H1 (cell line): ENCODE measurements at regions not wholly inside any gene's neighbourhood (a gene's known extent, or its start where the extent isn't known, plus 50 kb on each side); places are given as distances from the start of the nearest gene placed in this dataset.

Experiments used
- CTCF ChIA-PET: fragments of 300-600 bp; sonication (Branson Sonifier 250); formaldehyde crosslinking; loops from one replicate; lab custom pipeline; 2021; ENCODE audit not compliant: partially characterized antibody; lab: Charles Lee
- POLR2A ChIA-PET: fragments of 300-600 bp; sonication (Branson Sonifier 250); formaldehyde crosslinking; loops from one replicate; lab custom pipeline; 2021; ENCODE audit warnings: inconsistent platforms; ENCODE audit not compliant: partially characterized antibody; lab: Charles Lee
- DNase-seq, 2 experiments: peaks; one replicate each; pipeline versions ENCODE4 v3.0.0 to v3.0.0-alpha.2; 2010 to 2022; ENCODE audit warnings: low spot score in 2 of 2, low read depth in 1 of 2, mixed read lengths in 1 of 2
- FAIRE-seq: peaks from 2 replicates; lab custom pipeline; 2011; peaks lifted over from hg19 to GRCh38; lab: Jason Lieb, UNC
- H2AFZ ChIP-seq: 2 replicates; pipeline ENCODE4 v1.8.1; 2012; ENCODE audit warnings: low read length, inconsistent platforms
- H2AK5ac ChIP-seq: 2 replicates; pipeline ENCODE4 v1.6.1; 2013; ENCODE audit warnings: low read depth, low read length
- H2BK120ac ChIP-seq: replicated peaks from 2 replicates; pipeline ENCODE3; 2013; ENCODE audit warnings: low read depth, low read length, inconsistent platforms
- H2BK12ac ChIP-seq: 2 replicates; pipeline ENCODE4 v1.6.1; 2013; ENCODE audit warnings: low read depth, low read length
- H2BK15ac ChIP-seq: 2 replicates; pipeline ENCODE4 v1.6.1; 2013; ENCODE audit warnings: low read length
- H2BK20ac ChIP-seq: 2 replicates; pipeline ENCODE4 v1.6.1; 2013; ENCODE audit warnings: low read length
- H2BK5ac ChIP-seq: 2 replicates; pipeline ENCODE4 v1.6.1; 2013; ENCODE audit warnings: low read depth, low read length
- H3K14ac ChIP-seq: 2 replicates; pipeline ENCODE4 v1.6.1; 2013; ENCODE audit warnings: inconsistent platforms; ENCODE audit not compliant: insufficient read length
- H3K18ac ChIP-seq: 2 replicates; pipeline ENCODE4 v1.6.1; 2013; ENCODE audit warnings: low read length; ENCODE audit errors: extremely low read depth
- H3K23ac ChIP-seq: 2 replicates; pipeline ENCODE4 v1.6.1; 2013; ENCODE audit warnings: inconsistent platforms; ENCODE audit not compliant: insufficient read length
- H3K23me2 ChIP-seq: 2 replicates; pipeline ENCODE4 v1.6.1; 2013; ENCODE audit warnings: low read depth, low read length
- H3K27ac ChIP-seq: 2 replicates; pipeline ENCODE4 v1.6.1; 2011; ENCODE audit warnings: low read depth, low read length, inconsistent platforms
- H3K27me3 ChIP-seq, 4 experiments: replicated peaks in 1 of 4; 1 replicate in 1 of 4; 2 replicates in 3 of 4; pipeline versions ENCODE4 v1.6.1 to v1.8.1; 2011 to 2013; ENCODE audit warnings: low read length in 3 of 4, mild to moderate bottlenecking in 3 of 4, inconsistent platforms in 2 of 4, mixed read lengths in 2 of 4, moderate library complexity in 1 of 4; ENCODE audit not compliant: control insufficient read depth in 3 of 4, insufficient read depth in 3 of 4; ENCODE audit errors: extremely low read depth in 1 of 4
- H3K36me3 ChIP-seq, 4 experiments: 2 replicates each; pipeline versions ENCODE4 v1.6.1 to v1.8.1; 2011 to 2013; ENCODE audit warnings: mild to moderate bottlenecking in 4 of 4, low read length in 3 of 4, moderate library complexity in 2 of 4, control low read depth in 1 of 4, inconsistent platforms in 1 of 4; ENCODE audit not compliant: insufficient read depth in 4 of 4, control insufficient read depth in 2 of 4
- H3K4ac ChIP-seq: replicated peaks from 2 replicates; pipeline ENCODE3; 2013; ENCODE audit warnings: low read length, low read depth, mixed read lengths, inconsistent platforms; ENCODE audit not compliant: insufficient read length
- H3K4me1 ChIP-seq, 4 experiments: replicated peaks in 1 of 4; 1 replicate in 1 of 4; 2 replicates in 3 of 4; pipeline versions ENCODE4 v1.6.1 to v1.8.1; 2011 to 2013; ENCODE audit warnings: low read length in 3 of 4, inconsistent platforms in 2 of 4, mixed read lengths in 1 of 4; ENCODE audit not compliant: insufficient read depth in 4 of 4, control insufficient read depth in 3 of 4
- H3K4me2 ChIP-seq, 2 experiments: 2 replicates each; pipeline versions ENCODE4 v1.6.1 to v1.8.1; 2011 to 2013; ENCODE audit warnings: low read depth in 2 of 2, low read length in 2 of 2, control low read depth in 1 of 2, inconsistent platforms in 1 of 2, mild to moderate bottlenecking in 1 of 2; ENCODE audit not compliant: insufficient read depth in 1 of 2
- H3K4me3 ChIP-seq, 4 experiments: fragments of 200-600, 300-600 bp in 1 of 4; sonication (generic), shearing (Covaris generic), sonication (Bioruptor Twin) in 1 of 4; 2 replicates each; pipeline versions ENCODE4 v1.5.1 to v1.8.1; 2011 to 2016; ENCODE audit warnings: low read length in 4 of 4, low read depth in 3 of 4, control low read depth in 2 of 4, inconsistent platforms in 2 of 4, mild to moderate bottlenecking in 2 of 4, mixed read lengths in 1 of 4, moderate library complexity in 1 of 4; ENCODE audit not compliant: insufficient read depth in 2 of 4; ENCODE audit errors: extremely low read depth in 1 of 4
- H3K56ac ChIP-seq: replicated peaks from 2 replicates; pipeline ENCODE3; 2013; ENCODE audit warnings: low read depth, mild to moderate bottlenecking, mixed read lengths, low read length, inconsistent platforms; ENCODE audit not compliant: insufficient read length
- H3K79me1 ChIP-seq: 2 replicates; pipeline ENCODE4 v1.6.1; 2013; ENCODE audit warnings: low read depth, low read length, control low read depth
- H3K79me2 ChIP-seq, 2 experiments: 2 replicates each; pipeline versions ENCODE4 v1.6.1 to v1.8.1; 2012 to 2013; ENCODE audit warnings: low read length in 2 of 2, mild to moderate bottlenecking in 2 of 2, inconsistent platforms in 1 of 2; ENCODE audit not compliant: insufficient read depth in 2 of 2, control insufficient read depth in 1 of 2
- H3K9ac ChIP-seq, 4 experiments: replicated peaks in 1 of 4; 1 replicate in 1 of 4; 2 replicates in 3 of 4; pipeline versions ENCODE4 v1.6.1 to v1.8.1; 2011 to 2013; ENCODE audit warnings: low read depth in 3 of 4, low read length in 3 of 4, control low read depth in 2 of 4, mild to moderate bottlenecking in 2 of 4, moderate library complexity in 2 of 4, inconsistent platforms in 1 of 4; ENCODE audit errors: extremely low read depth in 1 of 4
- H3K9me3 ChIP-seq, 2 experiments: 2 replicates each; pipeline versions ENCODE4 v1.6.1 to v1.8.1; 2012 to 2013; ENCODE audit warnings: mild to moderate bottlenecking in 2 of 2, moderate library complexity in 2 of 2, control low read depth in 1 of 2, inconsistent platforms in 1 of 2, low read depth in 1 of 2, low read length in 1 of 2, mixed read lengths in 1 of 2; ENCODE audit not compliant: insufficient read depth in 2 of 2
- H4K20me1 ChIP-seq, 2 experiments: replicated peaks in 1 of 2; 2 replicates each; pipeline versions ENCODE3 to v1.8.1; 2011 to 2013; ENCODE audit warnings: inconsistent platforms in 2 of 2, low read length in 2 of 2, mild to moderate bottlenecking in 1 of 2; ENCODE audit not compliant: insufficient read depth in 2 of 2, control insufficient read depth in 1 of 2
- H4K5ac ChIP-seq: 2 replicates; pipeline ENCODE4 v1.6.1; 2013; ENCODE audit warnings: low read length, low read depth, mixed read lengths, inconsistent platforms; ENCODE audit not compliant: insufficient read length
- H4K8ac ChIP-seq: 2 replicates; pipeline ENCODE4 v1.8.0; 2013; ENCODE audit warnings: mild to moderate bottlenecking, moderate library complexity, low read length, inconsistent platforms; ENCODE audit not compliant: insufficient read depth; ENCODE audit errors: extremely low read depth
- H4K91ac ChIP-seq: replicated peaks from 2 replicates; pipeline ENCODE3; 2013; ENCODE audit warnings: low read length, mixed read lengths, inconsistent platforms; ENCODE audit not compliant: insufficient read length
- CTCF ChIP-seq, 3 experiments: IDR thresholded peaks; 1 replicate in 2 of 3; 2 replicates in 1 of 3; pipeline versions ENCODE4 v1.5.1 to v1.6.1; 2011; ENCODE audit warnings: low read length in 3 of 3, mild to moderate bottlenecking in 3 of 3, inconsistent platforms in 2 of 3, low read depth in 1 of 3, moderate library complexity in 1 of 3; ENCODE audit not compliant: insufficient read depth in 1 of 3; ENCODE audit errors: control extremely low read depth in 1 of 3
- GTF2F1 ChIP-seq: IDR thresholded peaks from 2 replicates; pipeline ENCODE4 v1.6.1; 2012; ENCODE audit warnings: low read depth, low read length, improper control_type of control experiment, borderline replicate concordance
- KDM4A ChIP-seq: IDR thresholded peaks from one replicate; pipeline ENCODE4 v1.7.1; 2012; ENCODE audit warnings: low read depth, mild to moderate bottlenecking, moderate library complexity, low read length, inconsistent platforms; ENCODE audit not compliant: severe bottlenecking
- RAD21 ChIP-seq, 2 experiments: IDR thresholded peaks in 1 of 2; conservative IDR thresholded peaks in 1 of 2; 2 replicates each; pipeline ENCODE4 v1.6.1; 2011; ENCODE audit warnings: low read depth in 2 of 2, low read length in 2 of 2, improper control_type of control experiment in 1 of 2, inconsistent platforms in 1 of 2, mild to moderate bottlenecking in 1 of 2, moderate library complexity in 1 of 2
- RNF2 ChIP-seq: fragments of 200-900, 300-1000 bp; sonication (generic); IDR thresholded peaks from 2 replicates; pipeline ENCODE4 v1.7.1; 2016; ENCODE audit warnings: borderline replicate concordance, low read depth, mild to moderate bottlenecking, antibody characterized with exemption, low read length; ENCODE audit not compliant: poor library complexity, severe bottlenecking; ENCODE audit errors: missing control alignments
- RXRA ChIP-seq: IDR thresholded peaks from 2 replicates; pipeline ENCODE4 v1.6.1; 2011; ENCODE audit warnings: low read depth, mild to moderate bottlenecking, low read length, moderate library complexity; ENCODE audit not compliant: insufficient read depth
- SIN3A ChIP-seq, 2 experiments: IDR thresholded peaks in 1 of 2; conservative IDR thresholded peaks in 1 of 2; 2 replicates each; pipeline ENCODE4 v1.6.1; 2011 to 2012; ENCODE audit warnings: low read length in 2 of 2, improper control_type of control experiment in 1 of 2, low read depth in 1 of 2, mild to moderate bottlenecking in 1 of 2
- WGBS, 2 experiments: shearing (Covaris generic) in 1 of 2; methylation state at CpG; one replicate each; pipeline versions ENCODE4 v1.1.6 to v1.1.7; 2013 to 2015; ENCODE audit warnings: low lambda C conversion rate in 2 of 2, mixed read lengths in 2 of 2, inconsistent platforms in 1 of 2, low coverage in 1 of 2, missing lambda C conversion rate in 1 of 2; ENCODE audit not compliant: insufficient replicate concordance in 2 of 2, insufficient coverage in 1 of 2, insufficient read length in 1 of 2; ENCODE audit errors: extremely low coverage in 1 of 2, missing lambda C conversion rate in 1 of 2; 5-methylcytosine and 5-hydroxymethylcytosine counted together

DNA sequence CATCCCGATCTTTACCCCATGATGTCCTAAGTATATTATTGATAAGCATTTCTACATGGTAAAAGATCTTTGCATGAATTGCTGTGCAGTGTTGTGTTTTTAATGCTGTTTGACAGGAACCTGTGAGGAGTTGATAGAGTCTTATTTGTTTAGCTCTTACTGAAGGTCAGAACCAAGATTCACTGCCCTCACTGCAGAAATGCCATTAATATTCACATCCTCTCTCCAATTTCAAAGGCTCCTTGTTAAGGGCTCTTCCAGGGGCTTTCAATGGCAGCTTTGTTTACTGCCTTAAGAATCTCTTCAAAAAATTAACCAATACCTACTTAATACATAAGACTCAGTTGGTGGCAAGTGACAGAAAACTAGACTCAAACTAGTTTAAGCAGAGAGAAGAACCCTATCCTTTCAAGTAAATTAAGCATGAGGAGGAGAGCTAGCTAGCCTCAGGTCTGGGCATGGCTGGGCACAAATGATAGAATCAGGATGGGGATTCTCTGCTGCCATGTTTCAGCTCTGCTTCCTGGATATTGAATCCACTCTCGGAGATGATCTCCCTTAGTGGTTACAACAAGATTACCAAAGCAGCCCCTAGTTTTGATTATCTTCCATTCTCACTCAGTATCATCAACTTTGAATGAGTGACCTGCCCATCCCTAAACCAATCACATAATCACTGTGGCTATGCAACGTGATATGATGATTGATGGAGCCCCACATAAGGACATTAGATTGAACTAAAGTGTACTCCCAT lies 311.8 kb downstream of the CDH11 start:
- Histone ChIP-seq H2BK5ac (no peak overlapping the region), H2AFZ (no peak overlapping the region), H2BK20ac (no peak overlapping the region), H3K4me3 (no peak overlapping the region), H3K56ac (no peak overlapping the region), H2AK5ac (no peak overlapping the region), H3K23me2 (no peaks in the 10 kb centered on the region), H3K79me2 (no peaks in the 10 kb centered on the region), H4K20me1 (no peaks in the 10 kb centered on the region), H2BK120ac (no peak overlapping the region), H4K91ac (no peak overlapping the region), H3K9ac (no peak overlapping the region), H3K27me3 (no peaks in the 10 kb centered on the region), H3K14ac (no peak overlapping the region), H3K4me2 (no peak overlapping the region), H3K9me3 (no peaks in the 10 kb centered on the region), H3K36me3 (no peaks in the 10 kb centered on the region), H3K18ac (no peak overlapping the region), H4K5ac (no peak overlapping the region), H2BK12ac (no peak overlapping the region), H4K8ac (no peak overlapping the region), H3K27ac (no peak overlapping the region), H3K79me1 (no peaks in the 10 kb centered on the region), H3K4ac (no peak overlapping the region), H2BK15ac (no peak overlapping the region), H3K23ac (no peak overlapping the region), H3K4me1 (no peaks in the 10 kb centered on the region)
- WGBS, 2 experiments: 91% methylated on average over 3 of the region's 3 CpGs; no CpG with 5 or more reads in 1 of the 2 experiments
- no peak for TF ChIP-seq RXRA
- no peak for TF ChIP-seq RNF2
- TF ChIP-seq CTCF (IDR thresholded peaks at IDR 0.05; ENCODE audit: control extremely low read depth in 1 of 3, insufficient read depth in 1 of 3, low read depth in 1 of 3, low read length in 3 of 3): peak in 1 of 3 experiments; percentile 13; a peak in 1 of 4 replicates
- no peak for TF ChIP-seq SIN3A (conservative IDR thresholded peaks at IDR 0.05 in 1 of 2, IDR thresholded peaks at IDR 0.05 in 1 of 2; ENCODE audit: low read depth in 1 of 2, low read length in 2 of 2)
- peak in 1 of 2 experiments; percentile 8; a peak in 1 of 4 replicates for TF ChIP-seq RAD21 (IDR thresholded peaks at IDR 0.05 in 1 of 2, conservative IDR thresholded peaks at IDR 0.05 in 1 of 2; ENCODE audit: low read depth in 2 of 2, low read length in 2 of 2)
- no peak for TF ChIP-seq GTF2F1
- no peak for TF ChIP-seq KDM4A
- CTCF ChIA-PET: interaction anchor here (0.6 kb wide), 1 partner anchor 402 kb away, joined by 3 read pairs; no protein-coding TSS in a partner anchor
- no peak for FAIRE-seq
- POLR2A ChIA-PET: no interaction called here
- no peak for DNase-seq
